ACC112 (cell line): ENCODE measurements at regions not wholly inside any gene's neighbourhood (a gene's known extent, or its start where the extent isn't known, plus 50 kb on each side); places are given as distances from the start of the nearest gene placed in this dataset.

Experiments used
- H2AFZ ChIP-seq: fragments of 200-600 bp; sonication (generic); one replicate; pipeline ENCODE4 v1.6.0; 2017; ENCODE audit warnings: antibody characterized with exemption, low read length; ENCODE audit not compliant: unreplicated experiment
- H3K27ac ChIP-seq: fragments of 200-600 bp; sonication (generic); 2 replicates; pipeline ENCODE4 v1.5.1; 2014; ENCODE audit warnings: low read depth, mild to moderate bottlenecking, antibody characterized with exemption, low read length, moderate library complexity
- H3K27me3 ChIP-seq: fragments of 200-600 bp; sonication (generic); 2 replicates; pipeline ENCODE4 v1.6.1; 2014; ENCODE audit warnings: mild to moderate bottlenecking, antibody characterized with exemption, low read length, moderate library complexity, mixed read lengths; ENCODE audit not compliant: insufficient read depth
- H3K36me3 ChIP-seq: fragments of 200-600 bp; sonication (generic); 2 replicates; pipeline ENCODE4 v1.6.1; 2016; ENCODE audit warnings: mild to moderate bottlenecking, antibody characterized with exemption, low read length, moderate library complexity, mixed read lengths; ENCODE audit not compliant: insufficient read depth
- H3K4me1 ChIP-seq: fragments of 200-600 bp; sonication (generic); one replicate; pipeline ENCODE4 v1.6.1; 2016; ENCODE audit warnings: low read length, mixed read lengths; ENCODE audit not compliant: insufficient read depth, unreplicated experiment, control insufficient read depth
- H3K4me3 ChIP-seq: fragments of 200-600 bp; sonication (generic); 2 replicates; pipeline ENCODE4 v1.5.1; 2014; ENCODE audit warnings: mild to moderate bottlenecking, low read depth, low read length
- H3K79me2 ChIP-seq: fragments of 200-600 bp; sonication (generic); one replicate; pipeline ENCODE4 v1.6.0; 2016; ENCODE audit warnings: low read length; ENCODE audit not compliant: control insufficient read depth, unreplicated experiment, insufficient read depth

- H2AFZ ChIP-seq, result no peak overlapping the region
- no peak overlapping the region for H3K27ac ChIP-seq
- H3K79me2 ChIP-seq, result no peaks in the 10 kb centered on the region
Measured at GRCh38 chr20:57882451-57883161, 172.8 kb upstream of the PMEPA1 start.

GRCh38 chr20:57881466-57882385 is 171.9 kb upstream of the PMEPA1 start:
- no peaks in the 10 kb centered on the region for H3K4me1 ChIP-seq
- H3K36me3 ChIP-seq, result no peaks in the 10 kb centered on the region
- no peak overlapping the region for H3K4me3 ChIP-seq
- H3K27me3 ChIP-seq, result peaks cover 55% of the 10 kb centered on the region
- H2AFZ ChIP-seq, result no peak overlapping the region
- no peaks in the 10 kb centered on the region for H3K79me2 ChIP-seq
- no peak overlapping the region for H3K27ac ChIP-seq

More at GRCh38 chr20:57882451-57883161, 172.8 kb upstream of the PMEPA1 start:
- no peaks in the 10 kb centered on the region for H3K36me3 ChIP-seq
- no peak overlapping the region for H3K4me3 ChIP-seq
- H3K27me3 ChIP-seq, result peaks cover 46% of the 10 kb centered on the region
- no peaks in the 10 kb centered on the region for H3K4me1 ChIP-seq

- no peaks in the 10 kb centered on the region for H3K36me3 ChIP-seq
- no peak overlapping the region for H2AFZ ChIP-seq
- no peaks in the 10 kb centered on the region for H3K79me2 ChIP-seq
- H3K27me3 ChIP-seq, result peaks cover 57% of the 10 kb centered on the region
- no peaks in the 10 kb centered on the region for H3K4me1 ChIP-seq
- no peak overlapping the region for H3K27ac ChIP-seq
- no peak overlapping the region for H3K4me3 ChIP-seq
Measured at GRCh38 chr20:57880571-57880892, 170.7 kb upstream of the PMEPA1 start.

GRCh38 chr20:57879779-57880570 is 170.2 kb upstream of the PMEPA1 start:
- Histone ChIP-seq H3K4me3 (no peak overlapping the region), H2AFZ (no peak overlapping the region), H3K27ac (no peak overlapping the region), H3K4me1 (no peaks in the 10 kb centered on the region), H3K79me2 (no peaks in the 10 kb centered on the region), H3K27me3 (peaks cover 57% of the 10 kb centered on the region), H3K36me3 (no peaks in the 10 kb centered on the region)

- H3K4me1 ChIP-seq, result no peaks in the 10 kb centered on the region
- H2AFZ ChIP-seq, result no peak overlapping the region
- no peaks in the 10 kb centered on the region for H3K36me3 ChIP-seq
- no peaks in the 10 kb centered on the region for H3K79me2 ChIP-seq
- peaks cover 57% of the 10 kb centered on the region for H3K27me3 ChIP-seq
- no peak overlapping the region for H3K27ac ChIP-seq
- H3K4me3 ChIP-seq, result no peak overlapping the region
Measured at GRCh38 chr20:57879437-57879778, 169.6 kb upstream of the PMEPA1 start.

GRCh38 chr20:57878786-57879424 is 169.1 kb upstream of the PMEPA1 start:
- Histone ChIP-seq H3K27me3 (peaks cover 55% of the 10 kb centered on the region), H3K36me3 (no peaks in the 10 kb centered on the region), H3K4me1 (no peaks in the 10 kb centered on the region), H3K27ac (no peak overlapping the region), H2AFZ (no peak overlapping the region), H3K79me2 (no peaks in the 10 kb centered on the region), H3K4me3 (no peak overlapping the region)

GRCh38 chr20:57877995-57878394 is 168.2 kb upstream of the PMEPA1 start:
- H3K27me3 ChIP-seq, result peaks cover 52% of the 10 kb centered on the region
- H2AFZ ChIP-seq, result no peak overlapping the region
- H3K4me3 ChIP-seq, result no peak overlapping the region
- no peaks in the 10 kb centered on the region for H3K4me1 ChIP-seq
- no peak overlapping the region for H3K27ac ChIP-seq
- H3K79me2 ChIP-seq, result no peaks in the 10 kb centered on the region
- H3K36me3 ChIP-seq, result no peaks in the 10 kb centered on the region

- no peaks in the 10 kb centered on the region for H3K4me1 ChIP-seq
- H3K27me3 ChIP-seq, result peaks cover 52% of the 10 kb centered on the region
- no peaks in the 10 kb centered on the region for H3K79me2 ChIP-seq
- H3K4me3 ChIP-seq, result no peak overlapping the region
- no peaks in the 10 kb centered on the region for H3K36me3 ChIP-seq
- no peak overlapping the region for H2AFZ ChIP-seq
- H3K27ac ChIP-seq, result no peak overlapping the region
Measured at GRCh38 chr20:57877131-57877824, 167.5 kb upstream of the PMEPA1 start.

- Histone ChIP-seq H3K27me3 (peaks cover 46% of the 10 kb centered on the region), H3K79me2 (no peaks in the 10 kb centered on the region), H3K4me3 (no peak overlapping the region), H2AFZ (no peak overlapping the region), H3K27ac (no peak overlapping the region), H3K36me3 (no peaks in the 10 kb centered on the region), H3K4me1 (no peaks in the 10 kb centered on the region)
Measured at GRCh38 chr20:57876163-57876562, 166.3 kb upstream of the PMEPA1 start.

- Histone ChIP-seq H3K4me1 (no peaks in the 10 kb centered on the region), H2AFZ (no peak overlapping the region), H3K4me3 (no peak overlapping the region), H3K27ac (no peak overlapping the region), H3K36me3 (no peaks in the 10 kb centered on the region), H3K27me3 (peaks cover 26% of the 10 kb centered on the region), H3K79me2 (no peaks in the 10 kb centered on the region)
Measured at GRCh38 chr20:57874141-57874540, 164.3 kb upstream of the PMEPA1 start.
